K562 (cell line): ENCODE measurements at regions not wholly inside any gene's neighbourhood (a gene's known extent, or its start where the extent isn't known, plus 50 kb on each side); places are given as distances from the start of the nearest gene placed in this dataset.

Experiments
- ATF1 ChIP-seq, 2 experiments: fragments of 450-650 bp in 1 of 2; IDR thresholded peaks; 2 replicates each; pipeline ENCODE4 v1.6.1; 2016; ENCODE audit warnings: missing compliant biosample characterization in 1 of 2, missing genetic modification characterization in 1 of 2
- BCL6 ChIP-seq: fragments of 250-450 bp; sonication (Bioruptor Pico); IDR thresholded peaks from 2 replicates; pipeline ENCODE4 v1.4.0; 2020
- CBX3 ChIP-seq, 2 experiments: IDR thresholded peaks; 1 replicate in 1 of 2; 2 replicates in 1 of 2; pipeline ENCODE4 v1.6.1; 2012; ENCODE audit warnings: inconsistent platforms in 2 of 2, low read length in 2 of 2, borderline replicate concordance in 1 of 2, control low read depth in 1 of 2
- CTBP1 ChIP-seq: fragments of 450-650 bp; IDR thresholded peaks from 2 replicates; pipeline ENCODE4 v1.6.1; 2016; ENCODE audit warnings: borderline replicate concordance
- EHMT2 ChIP-seq: fragments of 450-650 bp; IDR thresholded peaks from 2 replicates; pipeline ENCODE4 v1.6.1; 2018; ENCODE audit warnings: antibody characterized with exemption
- EP400 ChIP-seq: fragments of 450-650 bp; IDR thresholded peaks from 2 replicates; pipeline ENCODE4 v1.6.1; 2017; ENCODE audit warnings: antibody characterized with exemption, mild to moderate bottlenecking, moderate library complexity
- ESRRB ChIP-seq: fragments of 250-450 bp; sonication (Bioruptor Pico); IDR thresholded peaks from 2 replicates; pipeline ENCODE4 v1.5.0; 2020; ENCODE audit warnings: mild to moderate bottlenecking, moderate library complexity, borderline replicate concordance
- FOS ChIP-seq: IDR thresholded peaks from 3 replicates; pipeline ENCODE4 v1.6.1; 2011; ENCODE audit not compliant: insufficient read length; ENCODE audit errors: extremely low read depth
- FOSL1 ChIP-seq: fragments of 200-800 bp; sonication (Bioruptor generic); conservative IDR thresholded peaks from 2 replicates; pipeline ENCODE4 v1.6.1; 2016; ENCODE audit warnings: missing genetic modification characterization, missing compliant biosample characterization
- GATA2 ChIP-seq: sonication (generic); formaldehyde crosslinking; IDR thresholded peaks from 2 replicates; pipeline ENCODE4 v1.4.0; 2020; ENCODE audit warnings: mild to moderate bottlenecking, missing genetic modification reagents
- JUND ChIP-seq, 2 experiments: IDR thresholded peaks; 2 replicates in 1 of 2; 3 replicates in 1 of 2; pipeline ENCODE4 v1.6.1; 2011; ENCODE audit warnings: borderline replicate concordance in 2 of 2, low read depth in 2 of 2, low read length in 2 of 2, improper control_type of control experiment in 1 of 2, missing biosample characterization in 1 of 2, missing genetic modification characterization in 1 of 2, missing genetic modification reagents in 1 of 2
- NCOR1 ChIP-seq: fragments of 450-650 bp; IDR thresholded peaks from 2 replicates; pipeline ENCODE4 v1.6.1; 2016; ENCODE audit warnings: mild to moderate bottlenecking, moderate library complexity
- NFE2 ChIP-seq: IDR thresholded peaks from 2 replicates; pipeline ENCODE4 v1.6.1; 2014; ENCODE audit warnings: antibody characterized with exemption, low read depth
- NFYB ChIP-seq: IDR thresholded peaks from 2 replicates; pipeline ENCODE4 v1.6.1; 2011; ENCODE audit warnings: mild to moderate bottlenecking, moderate library complexity; ENCODE audit not compliant: insufficient read length; ENCODE audit errors: extremely low read depth
- PKNOX1 ChIP-seq: fragments of 450-650 bp; IDR thresholded peaks from 2 replicates; pipeline ENCODE4 v1.6.1; 2016
- POLR2AphosphoS5 ChIP-seq: IDR thresholded peaks from 2 replicates; pipeline ENCODE4 v1.6.1; 2011; ENCODE audit warnings: mild to moderate bottlenecking, low read depth, low read length, moderate library complexity; ENCODE audit not compliant: control insufficient read depth, insufficient read depth
- PTTG1 ChIP-seq: fragments of 450-650 bp; IDR thresholded peaks from 2 replicates; pipeline ENCODE4 v1.6.1; 2016; ENCODE audit warnings: low read depth, mild to moderate bottlenecking, missing genetic modification characterization, missing compliant biosample characterization
- RAD21 ChIP-seq, 2 experiments: fragments of 250-450 bp in 1 of 2; fragments of 450-650 bp in 1 of 2; sonication (Bioruptor Pico) in 1 of 2; formaldehyde crosslinking in 1 of 2; IDR thresholded peaks in 1 of 2; conservative IDR thresholded peaks in 1 of 2; 2 replicates each; pipeline versions ENCODE4 v1.4.0 to v1.8.0; 2020 to 2022; ENCODE audit warnings: mild to moderate bottlenecking in 2 of 2, moderate library complexity in 1 of 2
- SUPT5H ChIP-seq: fragments of 450-650 bp; IDR thresholded peaks from 2 replicates; pipeline ENCODE4 v1.6.1; 2016
- TAL1 ChIP-seq: fragments of 450-650 bp; IDR thresholded peaks from 2 replicates; pipeline ENCODE4 v1.6.1; 2016; ENCODE audit warnings: mild to moderate bottlenecking
- UBTF ChIP-seq, 2 experiments: IDR thresholded peaks; 2 replicates each; pipeline ENCODE4 v1.6.1; 2012; ENCODE audit warnings: improper control_type of control experiment in 2 of 2, low read depth in 2 of 2, low read length in 2 of 2, borderline replicate concordance in 1 of 2
- ZBTB17 ChIP-seq: fragments of 450-650 bp; formaldehyde crosslinking; IDR thresholded peaks from 2 replicates; pipeline ENCODE4 v1.4.0; 2020; ENCODE audit warnings: mild to moderate bottlenecking
- ZNF165 ChIP-seq: fragments of 250-450 bp; sonication (Bioruptor Pico); IDR thresholded peaks from 2 replicates; pipeline ENCODE4 v1.4.0; 2020; ENCODE audit warnings: borderline replicate concordance
- ZNF263 ChIP-seq: sonication (generic); formaldehyde crosslinking; IDR thresholded peaks from 2 replicates; pipeline ENCODE4 v1.8.0; 2022; ENCODE audit warnings: mild to moderate bottlenecking, missing genetic modification reagents, borderline replicate concordance
- TF ChIP-seq, protein P1 (sequence below), 2 experiments: fragments of 450-650 bp; conservative IDR thresholded peaks; 2 replicates each; pipeline ENCODE4 v1.6.1; 2017; ENCODE audit warnings: mild to moderate bottlenecking in 2 of 2, moderate library complexity in 2 of 2

GRCh38 chr2:12493031-12493513 is 223.7 kb upstream of the TRIB2 start (continued):
- 0 out of 2 replicates have a peak, but pooled peaks have one; percentile 33 for TF ChIP-seq ZBTB17 (CRISPR knock-in tag)
- TF ChIP-seq RAD21 (CRISPR knock-in tag; conservative IDR thresholded peaks at IDR 0.05 in 1 of 2, IDR thresholded peaks at IDR 0.05 in 1 of 2) = peak in 1 of 2 experiments; percentile 15; a peak in 2 of 4 replicates
- TF ChIP-seq NCOR1 = 0 out of 2 replicates have a peak, but pooled peaks have one; percentile 19
- peak; percentile 65; the same call in 1 of the 2 replicates for TF ChIP-seq GATA2
- no peak for TF ChIP-seq BCL6 (CRISPR knock-in tag)
- TF ChIP-seq EHMT2 = no peak; the same call in 1 of the 2 replicates
- peak; percentile 49; the same call in 1 of the 2 replicates for TF ChIP-seq EP400
- peak; percentile 29 for TF ChIP-seq FOS
- TF ChIP-seq UBTF (IDR thresholded peaks at IDR 0.05; ENCODE audit: borderline replicate concordance in 1 of 2, low read depth in 2 of 2, low read length in 2 of 2) = peak in 1 of 2 experiments; percentile 75; a peak in 1 of 4 replicates
- no peak for TF ChIP-seq ZNF165 (CRISPR knock-in tag)
- TF ChIP-seq JUND (IDR thresholded peaks at IDR 0.05; ENCODE audit: borderline replicate concordance, low read depth, low read length) = peak; percentile 53
- TF ChIP-seq JUND (tag; IDR thresholded peaks at IDR 0.05; ENCODE audit: borderline replicate concordance, low read depth, low read length) = peak; percentile 82; the same call in 1 of the 3 replicates
- peak; percentile 98 for TF ChIP-seq CTBP1
- peak; percentile 55 for TF ChIP-seq POLR2AphosphoS5
- peak; percentile 46 for TF ChIP-seq SUPT5H
- TF ChIP-seq ESRRB (CRISPR knock-in tag) = no peak
- peak; percentile 79 for TF ChIP-seq FOSL1 (tag)
- TF ChIP-seq TAL1 = 0 out of 2 replicates have a peak, but pooled peaks have one; percentile 27
- peak in 1 of 2 experiments; percentile 72; a peak in 1 of 3 replicates for TF ChIP-seq CBX3 (IDR thresholded peaks at IDR 0.05; ENCODE audit: borderline replicate concordance in 1 of 2, low read length in 2 of 2)
- TF ChIP-seq, protein P1, sequence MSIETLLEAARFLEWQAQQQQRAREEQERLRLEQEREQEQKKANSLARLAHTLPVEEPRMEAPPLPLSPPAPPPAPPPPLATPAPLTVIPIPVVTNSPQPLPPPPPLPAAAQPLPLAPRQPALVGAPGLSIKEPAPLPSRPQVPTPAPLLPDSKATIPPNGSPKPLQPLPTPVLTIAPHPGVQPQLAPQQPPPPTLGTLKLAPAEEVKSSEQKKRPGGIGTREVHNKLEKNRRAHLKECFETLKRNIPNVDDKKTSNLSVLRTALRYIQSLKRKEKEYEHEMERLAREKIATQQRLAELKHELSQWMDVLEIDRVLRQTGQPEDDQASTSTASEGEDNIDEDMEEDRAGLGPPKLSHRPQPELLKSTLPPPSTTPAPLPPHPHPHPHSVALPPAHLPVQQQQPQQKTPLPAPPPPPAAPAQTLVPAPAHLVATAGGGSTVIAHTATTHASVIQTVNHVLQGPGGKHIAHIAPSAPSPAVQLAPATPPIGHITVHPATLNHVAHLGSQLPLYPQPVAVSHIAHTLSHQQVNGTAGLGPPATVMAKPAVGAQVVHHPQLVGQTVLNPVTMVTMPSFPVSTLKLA (conservative IDR thresholded peaks at IDR 0.05) = peak in 1 of 2 experiments; percentile 68; a peak in 2 of 4 replicates
- no peak for TF ChIP-seq ATF1 (CRISPR knock-in tag; IDR thresholded peaks at IDR 0.05)
- TF ChIP-seq ATF1 (tag; IDR thresholded peaks at IDR 0.05) = peak; percentile 66
- no peak for TF ChIP-seq PTTG1
- TF ChIP-seq PKNOX1 = peak; percentile 87
- TF ChIP-seq NFYB = peak; percentile 59
- TF ChIP-seq ZNF263 (CRISPR knock-in tag) = peak; percentile 87
- peak; percentile 45; the same call in 1 of the 2 replicates for TF ChIP-seq NFE2
